ENCODE measurements at regions not wholly inside any gene's neighbourhood (a gene's known extent, or its start where the extent isn't known, plus 50 kb on each side); places are given as distances from the start of the nearest gene placed in this dataset.

GRCh38 chr2:217325816-217326215 lies 466.0 kb upstream of the TNP1 start:
- DNase-seq (ENCODE audit: low read depth in 1 of 2, low spot score in 1 of 2), result no peak

GRCh38 chr2:217325251-217325650 lies 465.4 kb upstream of the TNP1 start:
- DNase-seq (ENCODE audit: low read depth in 1 of 2, low spot score in 1 of 2), result no peak

GRCh38 chr2:217316743-217317142 lies 456.9 kb upstream of the TNP1 start:
- DNase-seq (ENCODE audit: low read depth in 1 of 2, low spot score in 1 of 2), result no peak

GRCh38 chr2:217314021-217314460 lies 454.2 kb upstream of the TNP1 start:
- no peak for DNase-seq (ENCODE audit: low read depth in 1 of 2, low spot score in 1 of 2)

GRCh38 chr2:217313386-217313785 lies 453.5 kb upstream of the TNP1 start:
- DNase-seq (ENCODE audit: low read depth in 1 of 2, low spot score in 1 of 2), result no peak

- no peak for DNase-seq (ENCODE audit: low read depth in 1 of 2, low spot score in 1 of 2)
Observed at GRCh38 chr2:217309056-217309455, 449.2 kb upstream of the TNP1 start.

- DNase-seq (ENCODE audit: low read depth in 1 of 2, low spot score in 1 of 2), result no peak
Observed at GRCh38 chr2:217307023-217307422, 447.2 kb upstream of the TNP1 start.

GRCh38 chr2:217305882-217306281 lies 446.0 kb upstream of the TNP1 start:
- DNase-seq (ENCODE audit: low read depth in 1 of 2, low spot score in 1 of 2), result no peak

- no peak for DNase-seq (ENCODE audit: low read depth in 1 of 2, low spot score in 1 of 2)
Observed at GRCh38 chr2:217304582-217304981, 444.7 kb upstream of the TNP1 start.

- no peak for DNase-seq (ENCODE audit: low read depth in 1 of 2, low spot score in 1 of 2)
Observed at GRCh38 chr2:217302856-217303255, 443.0 kb upstream of the TNP1 start.

GRCh38 chr2:217301142-217301925 lies 441.5 kb upstream of the TNP1 start:
- DNase-seq (ENCODE audit: low read depth in 1 of 2, low spot score in 1 of 2), result no peak

GRCh38 chr2:217299590-217299989 lies 439.7 kb upstream of the TNP1 start:
- DNase-seq (ENCODE audit: low read depth in 1 of 2, low spot score in 1 of 2), result no peak

- DNase-seq (ENCODE audit: low read depth in 1 of 2, low spot score in 1 of 2), result no peak
Observed at GRCh38 chr2:217297096-217297495, 437.2 kb upstream of the TNP1 start.

- DNase-seq (ENCODE audit: low read depth in 1 of 2, low spot score in 1 of 2), result no peak
Observed at GRCh38 chr2:217294818-217295217, 435.0 kb upstream of the TNP1 start.

GRCh38 chr2:217294211-217294610 lies 434.3 kb upstream of the TNP1 start:
- DNase-seq (ENCODE audit: low read depth in 1 of 2, low spot score in 1 of 2), result no peak

GRCh38 chr2:217293607-217294006 lies 433.7 kb upstream of the TNP1 start:
- no peak for DNase-seq (ENCODE audit: low read depth in 1 of 2, low spot score in 1 of 2)

- no peak for DNase-seq (ENCODE audit: low read depth in 1 of 2, low spot score in 1 of 2)
Observed at GRCh38 chr2:217293046-217293445, 433.2 kb upstream of the TNP1 start.

- DNase-seq (ENCODE audit: low read depth in 1 of 2, low spot score in 1 of 2), result no peak
Observed at GRCh38 chr2:217291259-217291658, 431.4 kb upstream of the TNP1 start.

GRCh38 chr2:217290467-217290866 lies 430.6 kb upstream of the TNP1 start:
- no peak for DNase-seq (ENCODE audit: low read depth in 1 of 2, low spot score in 1 of 2)

- DNase-seq (ENCODE audit: low read depth in 1 of 2, low spot score in 1 of 2), result no peak
Observed at GRCh38 chr2:217289907-217290280, 430.0 kb upstream of the TNP1 start.

- DNase-seq (ENCODE audit: low read depth in 1 of 2, low spot score in 1 of 2), result no peak
Observed at GRCh38 chr2:217289177-217289906, 429.5 kb upstream of the TNP1 start.

GRCh38 chr2:217288472-217289063 lies 428.7 kb upstream of the TNP1 start:
- DNase-seq (ENCODE audit: low read depth in 1 of 2, low spot score in 1 of 2), result no peak

Measured in activated T-helper 1 cell treated with anti-CD3 and anti-CD28 coated beads, Interleukin-2, amount 50 U/mL, for 16 hours (primary cell).